ENCODE measurements at regions not wholly inside any gene's neighbourhood (a gene's known extent, or its start where the extent isn't known, plus 50 kb on each side); places are given as distances from the start of the nearest gene placed in this dataset.

- H2AK5ac ChIP-seq (ENCODE audit: low read depth, low read length), result no peak overlapping the region
- no peak overlapping the region for H4K5ac ChIP-seq (ENCODE audit: low read depth, low read length)
- H2AFZ ChIP-seq (replicated peaks; ENCODE audit: low read length, poor library complexity), result no peak overlapping the region
- H3K27me3 ChIP-seq (ENCODE audit: control insufficient read depth, insufficient read depth, low read length), result no peaks in the 10 kb centered on the region
- BruUV-seq (replicated peaks), result no TSS peak
- H2AK9ac ChIP-seq (replicated peaks; ENCODE audit: low read depth, low read length, poor library complexity), result no peak overlapping the region
- H4K20me1 ChIP-seq (ENCODE audit: insufficient read depth, low read length), result no peaks in the 10 kb centered on the region
- no peaks in the 10 kb centered on the region for H3K79me1 ChIP-seq (ENCODE audit: low read depth in 1 of 2, low read length in 2 of 2)
- intact Hi-C loops (cut with micrococcal nuclease), result no loop called here
- in situ Hi-C loops (cut with MboI; ENCODE audit: low sequenced_read_pairs), result no loop called here
- H3K4me2 ChIP-seq (ENCODE audit: low read depth, low read length), result no peak overlapping the region
- no peak for TF ChIP-seq NFE2L2 (IDR thresholded peaks at IDR 0.05; ENCODE audit: low read depth, low read length)
- TF ChIP-seq RFX5 (IDR thresholded peaks at IDR 0.05; ENCODE audit: low read depth, low read length), result no peak
- TF ChIP-seq BHLHE40 (IDR thresholded peaks at IDR 0.05; ENCODE audit: low read depth, low read length), result no peak
- no peak for TF ChIP-seq FOS (IDR thresholded peaks at IDR 0.05; ENCODE audit: low read depth, low read length)
- no peak for TF ChIP-seq MXI1 (IDR thresholded peaks at IDR 0.05; ENCODE audit: borderline replicate concordance, low read depth, low read length)
- TF ChIP-seq, protein P1, sequence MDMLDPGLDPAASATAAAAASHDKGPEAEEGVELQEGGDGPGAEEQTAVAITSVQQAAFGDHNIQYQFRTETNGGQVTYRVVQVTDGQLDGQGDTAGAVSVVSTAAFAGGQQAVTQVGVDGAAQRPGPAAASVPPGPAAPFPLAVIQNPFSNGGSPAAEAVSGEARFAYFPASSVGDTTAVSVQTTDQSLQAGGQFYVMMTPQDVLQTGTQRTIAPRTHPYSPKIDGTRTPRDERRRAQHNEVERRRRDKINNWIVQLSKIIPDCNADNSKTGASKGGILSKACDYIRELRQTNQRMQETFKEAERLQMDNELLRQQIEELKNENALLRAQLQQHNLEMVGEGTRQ (IDR thresholded peaks at IDR 0.05; ENCODE audit: low read depth, low read length), result no peak
- TF ChIP-seq SMC3 (IDR thresholded peaks at IDR 0.05; ENCODE audit: low read depth, low read length), result no peak
- TF ChIP-seq, protein P2, sequence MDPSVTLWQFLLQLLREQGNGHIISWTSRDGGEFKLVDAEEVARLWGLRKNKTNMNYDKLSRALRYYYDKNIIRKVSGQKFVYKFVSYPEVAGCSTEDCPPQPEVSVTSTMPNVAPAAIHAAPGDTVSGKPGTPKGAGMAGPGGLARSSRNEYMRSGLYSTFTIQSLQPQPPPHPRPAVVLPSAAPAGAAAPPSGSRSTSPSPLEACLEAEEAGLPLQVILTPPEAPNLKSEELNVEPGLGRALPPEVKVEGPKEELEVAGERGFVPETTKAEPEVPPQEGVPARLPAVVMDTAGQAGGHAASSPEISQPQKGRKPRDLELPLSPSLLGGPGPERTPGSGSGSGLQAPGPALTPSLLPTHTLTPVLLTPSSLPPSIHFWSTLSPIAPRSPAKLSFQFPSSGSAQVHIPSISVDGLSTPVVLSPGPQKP (IDR thresholded peaks at IDR 0.05; ENCODE audit: borderline replicate concordance, low read depth, low read length), result no peak
- no peak for TF ChIP-seq RAD21 (IDR thresholded peaks at IDR 0.05; ENCODE audit: low read length)
- TF ChIP-seq MAFK (IDR thresholded peaks at IDR 0.05; ENCODE audit: low read depth, low read length), result no peak
- no peak for TF ChIP-seq POLR2A (IDR thresholded peaks at IDR 0.05; ENCODE audit: low read depth, low read length)
- no peak for TF ChIP-seq CEBPB (IDR thresholded peaks at IDR 0.05; ENCODE audit: low read depth, low read length)
- no peak for TF ChIP-seq RCOR1 (IDR thresholded peaks at IDR 0.05; ENCODE audit: insufficient replicate concordance, low read length)
- TF ChIP-seq CHD1 (IDR thresholded peaks at IDR 0.05; ENCODE audit: low read depth, low read length), result no peak
- no peak for TF ChIP-seq MAZ (IDR thresholded peaks at IDR 0.05; ENCODE audit: borderline replicate concordance, low read depth, low read length)
- TF ChIP-seq, protein P3, sequence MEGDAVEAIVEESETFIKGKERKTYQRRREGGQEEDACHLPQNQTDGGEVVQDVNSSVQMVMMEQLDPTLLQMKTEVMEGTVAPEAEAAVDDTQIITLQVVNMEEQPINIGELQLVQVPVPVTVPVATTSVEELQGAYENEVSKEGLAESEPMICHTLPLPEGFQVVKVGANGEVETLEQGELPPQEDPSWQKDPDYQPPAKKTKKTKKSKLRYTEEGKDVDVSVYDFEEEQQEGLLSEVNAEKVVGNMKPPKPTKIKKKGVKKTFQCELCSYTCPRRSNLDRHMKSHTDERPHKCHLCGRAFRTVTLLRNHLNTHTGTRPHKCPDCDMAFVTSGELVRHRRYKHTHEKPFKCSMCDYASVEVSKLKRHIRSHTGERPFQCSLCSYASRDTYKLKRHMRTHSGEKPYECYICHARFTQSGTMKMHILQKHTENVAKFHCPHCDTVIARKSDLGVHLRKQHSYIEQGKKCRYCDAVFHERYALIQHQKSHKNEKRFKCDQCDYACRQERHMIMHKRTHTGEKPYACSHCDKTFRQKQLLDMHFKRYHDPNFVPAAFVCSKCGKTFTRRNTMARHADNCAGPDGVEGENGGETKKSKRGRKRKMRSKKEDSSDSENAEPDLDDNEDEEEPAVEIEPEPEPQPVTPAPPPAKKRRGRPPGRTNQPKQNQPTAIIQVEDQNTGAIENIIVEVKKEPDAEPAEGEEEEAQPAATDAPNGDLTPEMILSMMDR (conservative IDR thresholded peaks at IDR 0.05; ENCODE audit: low read depth, low read length), result no peak
- no peak overlapping the region for H3K4ac ChIP-seq (ENCODE audit: low read depth, low read length)
- CTCF ChIA-PET, result no interaction called here
- POLR2A ChIA-PET (ENCODE audit: unreplicated experiment), result no interaction called here
- no peak overlapping the region for H3K18ac ChIP-seq (ENCODE audit: low read depth, low read length)
- H3K27ac ChIP-seq (ENCODE audit: insufficient read depth, low read length), result no peak overlapping the region
- no peak overlapping the region for H3K56ac ChIP-seq (ENCODE audit: extremely low read depth, insufficient read depth, low read length)
- no peak overlapping the region for H3K14ac ChIP-seq (replicated peaks; ENCODE audit: low read depth, low read length)
- no peak overlapping the region for H4K91ac ChIP-seq (ENCODE audit: insufficient read depth, low read depth, low read length)
- H3K4me3 ChIP-seq (ENCODE audit: insufficient read depth, low read depth, low read length), result no peak overlapping the region
- peaks cover 68% of the 10 kb centered on the region for H3K9me3 ChIP-seq (ENCODE audit: control insufficient read depth, insufficient read depth, low read length)
- H2BK20ac ChIP-seq (ENCODE audit: low read depth, low read length), result no peak overlapping the region
- no peak overlapping the region for H2BK120ac ChIP-seq (ENCODE audit: low read depth, low read length)
- H4K8ac ChIP-seq (ENCODE audit: low read depth in 2 of 2, low read length in 2 of 2), result no peak overlapping the region
- no peaks in the 10 kb centered on the region for H3K4me1 ChIP-seq (ENCODE audit: control insufficient read depth, insufficient read depth, low read length)
- WGBS, 2 experiments (ENCODE audit: extremely low coverage in 2 of 2, insufficient read length in 1 of 2), result 53% methylated on average over 5 of the region's 11 CpGs; no CpG with 5 or more reads in 1 of the 2 experiments
- DNase-seq (no peak), ATAC-seq (ENCODE audit: low read depth) (no peak)
- H3K36me3 ChIP-seq (ENCODE audit: control insufficient read depth, insufficient read depth, low read length), result no peaks in the 10 kb centered on the region
- H3K23ac ChIP-seq (ENCODE audit: low read depth, low read length), result no peak overlapping the region
- H3K9me1 ChIP-seq (ENCODE audit: insufficient read depth, low read length), result no peaks in the 10 kb centered on the region
- H2BK15ac ChIP-seq (ENCODE audit: low read depth, low read length), result no peak overlapping the region
- no peak overlapping the region for H3K9ac ChIP-seq (ENCODE audit: low read depth, low read length)
- dilution Hi-C loops (cut with HindIII; ENCODE audit: low sequenced_read_pairs, unreplicated experiment), result no loop called here
- no peak overlapping the region for H2BK5ac ChIP-seq (ENCODE audit: low read depth, low read length, poor library complexity, severe bottlenecking)
Measured at GRCh38 chr1:4119516-4120220, 219.6 kb upstream of the C1orf174 start.
